ENCODE measurements at regions not wholly inside any gene's neighbourhood (a gene's known extent, or its start where the extent isn't known, plus 50 kb on each side); places are given as distances from the start of the nearest gene placed in this dataset.

GRCh38 chr1:195867638-195868037 is 740.6 kb downstream of the KCNT2 start:
- TF ChIP-seq EP300 (IDR thresholded peaks at IDR 0.05) (no peak), POLR2A (IDR thresholded peaks at IDR 0.05) (no peak), CTCF (IDR thresholded peaks at IDR 0.05) (no peak)
- no peak for DNase-seq (ENCODE audit: low spot score in 2 of 2)
- H3K4me3 ChIP-seq = no peak overlapping the region
- H3K27ac ChIP-seq = no peak overlapping the region
- H3K36me3 ChIP-seq = no peaks in the 10 kb centered on the region
- H3K27me3 ChIP-seq = no peaks in the 10 kb centered on the region
- H3K9me3 ChIP-seq = no peaks in the 10 kb centered on the region
- H3K4me1 ChIP-seq = peaks cover 0 to 14% (median 0%) of the 10 kb centered on the region in 4 donors

- H3K9me3 ChIP-seq = no peaks in the 10 kb centered on the region
- no peaks in the 10 kb centered on the region for H3K36me3 ChIP-seq
- WGBS, 2 donors = 73 to 77% methylated on average over 1 of the region's 1 CpG
- peaks cover 0 to 14% (median 0%) of the 10 kb centered on the region in 4 donors for H3K4me1 ChIP-seq
- no peak overlapping the region for H3K27ac ChIP-seq
- DNase-seq (ENCODE audit: low spot score in 2 of 2) = no peak
- TF ChIP-seq POLR2A (IDR thresholded peaks at IDR 0.05) (no peak), CTCF (IDR thresholded peaks at IDR 0.05) (no peak), EP300 (IDR thresholded peaks at IDR 0.05) (no peak)
- peaks cover 0 to 3% of the 10 kb centered on the region in 2 donors for H3K27me3 ChIP-seq
- no peak overlapping the region for H3K4me3 ChIP-seq
Observed at GRCh38 chr1:195866781-195867222, 741.4 kb downstream of the KCNT2 start.

- Histone ChIP-seq H3K4me3 (no peak overlapping the region), H3K27me3 (peaks cover 0 to 3% of the 10 kb centered on the region in 2 donors), H3K36me3 (no peaks in the 10 kb centered on the region), H3K27ac (no peak overlapping the region), H3K9me3 (no peaks in the 10 kb centered on the region), H3K4me1 (peaks cover 0 to 14% (median 0%) of the 10 kb centered on the region in 4 donors)
- 23 to 29% methylated on average over 6 of the region's 6 CpGs for WGBS, 2 donors
- TF ChIP-seq EP300 (IDR thresholded peaks at IDR 0.05) = no peak
- no peak for TF ChIP-seq CTCF (IDR thresholded peaks at IDR 0.05)
- no peak for TF ChIP-seq POLR2A (IDR thresholded peaks at IDR 0.05)
- no peak for DNase-seq (ENCODE audit: low spot score in 2 of 2)
Observed at GRCh38 chr1:195866091-195866780, 742.0 kb downstream of the KCNT2 start.

GRCh38 chr1:195851804-195852203 is 756.4 kb downstream of the KCNT2 start:
- H3K4me1 ChIP-seq = no peaks in the 10 kb centered on the region
- TF ChIP-seq POLR2A (IDR thresholded peaks at IDR 0.05) (no peak), CTCF (IDR thresholded peaks at IDR 0.05) (no peak), EP300 (IDR thresholded peaks at IDR 0.05) (no peak)
- H3K27ac ChIP-seq = no peak overlapping the region
- H3K27me3 ChIP-seq = no peaks in the 10 kb centered on the region
- no peaks in the 10 kb centered on the region for H3K9me3 ChIP-seq
- 75 to 81% methylated on average over 2 of the region's 2 CpGs for WGBS, 2 donors
- DNase-seq (ENCODE audit: low spot score in 2 of 2) = no peak
- no peak overlapping the region for H3K4me3 ChIP-seq
- no peaks in the 10 kb centered on the region for H3K36me3 ChIP-seq

- DNase-seq (ENCODE audit: low spot score in 2 of 2) = no peak
- H3K9me3 ChIP-seq = no peaks in the 10 kb centered on the region
- H3K27ac ChIP-seq = no peak overlapping the region
- H3K4me1 ChIP-seq = no peaks in the 10 kb centered on the region
- no peak for TF ChIP-seq CTCF (IDR thresholded peaks at IDR 0.05)
- WGBS, 2 donors = 62 to 67% methylated on average over 5 of the region's 5 CpGs
- no peaks in the 10 kb centered on the region for H3K27me3 ChIP-seq
- no peaks in the 10 kb centered on the region for H3K36me3 ChIP-seq
- no peak overlapping the region for H3K4me3 ChIP-seq
Observed at GRCh38 chr1:195851016-195851601, 757.1 kb downstream of the KCNT2 start.
